Adipocyte (in vitro differentiated cells): ENCODE measurements at regions not wholly inside any gene's neighbourhood (a gene's known extent, or its start where the extent isn't known, plus 50 kb on each side); places are given as distances from the start of the nearest gene placed in this dataset.

Experiments used
- DNase-seq: peaks from one replicate; pipeline ENCODE4 v3.0.0-alpha.2; 2015; ENCODE audit warnings: low read depth
- H3K27me3 ChIP-seq: replicated peaks from 2 replicates; pipeline ENCODE4 v1.7.0; 2013; ENCODE audit warnings: mild to moderate bottlenecking, low read length, moderate library complexity; ENCODE audit not compliant: control insufficient read depth, insufficient read depth
- H3K36me3 ChIP-seq: 2 replicates; pipeline ENCODE4 v1.7.0; 2013; ENCODE audit warnings: low read length, mild to moderate bottlenecking, moderate library complexity; ENCODE audit not compliant: control insufficient read depth, insufficient read depth, severe bottlenecking
- H3K4me1 ChIP-seq: 2 replicates; pipeline ENCODE4 v1.7.0; 2013; ENCODE audit warnings: mild to moderate bottlenecking, low read length, moderate library complexity; ENCODE audit not compliant: control insufficient read depth, insufficient read depth
- H3K4me3 ChIP-seq: 2 replicates; pipeline ENCODE4 v1.7.0; 2013; ENCODE audit warnings: mild to moderate bottlenecking, low read length, moderate library complexity
- H3K9ac ChIP-seq: 2 replicates; pipeline ENCODE4 v1.7.0; 2013; ENCODE audit warnings: mild to moderate bottlenecking, low read length, moderate library complexity
- H3K9me3 ChIP-seq: 2 replicates; pipeline ENCODE4 v1.7.0; 2013; ENCODE audit warnings: mild to moderate bottlenecking, low read length, moderate library complexity; ENCODE audit not compliant: control insufficient read depth

GRCh38 chr4:45795135-45795534, 328.7 kb downstream of the GABRG1 start:
- no peak for DNase-seq
- Histone ChIP-seq H3K9me3 (no peaks in the 10 kb centered on the region), H3K4me3 (no peak overlapping the region), H3K36me3 (no peaks in the 10 kb centered on the region), H3K27me3 (no peaks in the 10 kb centered on the region), H3K4me1 (no peaks in the 10 kb centered on the region), H3K9ac (no peak overlapping the region)

GRCh38 chr4:45778514-45778913, 345.3 kb downstream of the GABRG1 start:
- DNase-seq: no peak
- Histone ChIP-seq H3K27me3 (no peaks in the 10 kb centered on the region), H3K4me3 (no peak overlapping the region), H3K9ac (no peak overlapping the region), H3K4me1 (no peaks in the 10 kb centered on the region), H3K36me3 (no peaks in the 10 kb centered on the region), H3K9me3 (no peaks in the 10 kb centered on the region)

- Histone ChIP-seq H3K27me3 (no peaks in the 10 kb centered on the region), H3K4me1 (no peaks in the 10 kb centered on the region), H3K9ac (no peak overlapping the region), H3K9me3 (no peaks in the 10 kb centered on the region), H3K36me3 (no peaks in the 10 kb centered on the region), H3K4me3 (no peak overlapping the region)
- no peak for DNase-seq
Measured at GRCh38 chr4:45776146-45776545, 347.7 kb downstream of the GABRG1 start.

GRCh38 chr4:45770958-45771357, 352.9 kb downstream of the GABRG1 start:
- no peak for DNase-seq

GRCh38 chr4:45765521-45765920, 358.3 kb downstream of the GABRG1 start:
- no peak for DNase-seq

More at GRCh38 chr4:45770958-45771357, 352.9 kb downstream of the GABRG1 start:
- H3K36me3 ChIP-seq: no peaks in the 10 kb centered on the region
- H3K4me3 ChIP-seq: no peak overlapping the region
- H3K9ac ChIP-seq: no peak overlapping the region
- H3K4me1 ChIP-seq: no peaks in the 10 kb centered on the region
- H3K27me3 ChIP-seq: no peaks in the 10 kb centered on the region
- H3K9me3 ChIP-seq: no peaks in the 10 kb centered on the region

GRCh38 chr4:45751877-45752530, 371.9 kb downstream of the GABRG1 start:
- no peaks in the 10 kb centered on the region for H3K27me3 ChIP-seq
- no peaks in the 10 kb centered on the region for H3K36me3 ChIP-seq
- no peak overlapping the region for H3K9ac ChIP-seq
- no peak overlapping the region for H3K4me3 ChIP-seq
- H3K9me3 ChIP-seq: no peaks in the 10 kb centered on the region
- no peaks in the 10 kb centered on the region for H3K4me1 ChIP-seq
- DNase-seq: no peak

More at GRCh38 chr4:45765521-45765920, 358.3 kb downstream of the GABRG1 start:
- H3K36me3 ChIP-seq: no peaks in the 10 kb centered on the region
- H3K9ac ChIP-seq: no peak overlapping the region
- H3K4me3 ChIP-seq: no peak overlapping the region
- H3K27me3 ChIP-seq: no peaks in the 10 kb centered on the region
- no peaks in the 10 kb centered on the region for H3K4me1 ChIP-seq
- no peaks in the 10 kb centered on the region for H3K9me3 ChIP-seq

GRCh38 chr4:45750721-45751120, 373.1 kb downstream of the GABRG1 start:
- no peak for DNase-seq
- H3K4me3 ChIP-seq: no peak overlapping the region
- H3K9ac ChIP-seq: no peak overlapping the region
- no peaks in the 10 kb centered on the region for H3K27me3 ChIP-seq
- H3K36me3 ChIP-seq: no peaks in the 10 kb centered on the region
- no peaks in the 10 kb centered on the region for H3K9me3 ChIP-seq
- H3K4me1 ChIP-seq: no peaks in the 10 kb centered on the region

GRCh38 chr4:45745741-45746140, 378.1 kb downstream of the GABRG1 start:
- Histone ChIP-seq H3K36me3 (no peaks in the 10 kb centered on the region), H3K9me3 (peaks cover 12% of the 10 kb centered on the region), H3K9ac (no peak overlapping the region), H3K27me3 (no peaks in the 10 kb centered on the region), H3K4me3 (no peak overlapping the region), H3K4me1 (no peaks in the 10 kb centered on the region)
- DNase-seq: no peak

GRCh38 chr4:45741897-45742296, 382.0 kb downstream of the GABRG1 start:
- no peaks in the 10 kb centered on the region for H3K27me3 ChIP-seq
- H3K9me3 ChIP-seq: peaks cover 20% of the 10 kb centered on the region
- no peak overlapping the region for H3K9ac ChIP-seq
- no peaks in the 10 kb centered on the region for H3K4me1 ChIP-seq
- no peak overlapping the region for H3K4me3 ChIP-seq
- no peak for DNase-seq
- no peaks in the 10 kb centered on the region for H3K36me3 ChIP-seq

GRCh38 chr4:45732161-45732560, 391.7 kb downstream of the GABRG1 start:
- no peak overlapping the region for H3K4me3 ChIP-seq
- DNase-seq: no peak

GRCh38 chr4:45716093-45716492, 407.8 kb downstream of the GABRG1 start:
- Histone ChIP-seq H3K9me3 (peaks cover 3% of the 10 kb centered on the region), H3K4me1 (no peaks in the 10 kb centered on the region), H3K36me3 (no peaks in the 10 kb centered on the region), H3K9ac (no peak overlapping the region), H3K4me3 (no peak overlapping the region), H3K27me3 (no peaks in the 10 kb centered on the region)
- DNase-seq: no peak

More at GRCh38 chr4:45732161-45732560, 391.7 kb downstream of the GABRG1 start:
- Histone ChIP-seq H3K9me3 (no peaks in the 10 kb centered on the region), H3K9ac (no peak overlapping the region), H3K4me1 (no peaks in the 10 kb centered on the region), H3K36me3 (no peaks in the 10 kb centered on the region), H3K27me3 (no peaks in the 10 kb centered on the region)

- no peak for DNase-seq
- no peak overlapping the region for H3K4me3 ChIP-seq
- peaks cover 3% of the 10 kb centered on the region for H3K9me3 ChIP-seq
- H3K4me1 ChIP-seq: no peaks in the 10 kb centered on the region
- H3K9ac ChIP-seq: no peak overlapping the region
- no peaks in the 10 kb centered on the region for H3K27me3 ChIP-seq
- no peaks in the 10 kb centered on the region for H3K36me3 ChIP-seq
Measured at GRCh38 chr4:45713996-45714395, 409.9 kb downstream of the GABRG1 start.
